OCI-LY7 (cell line): ENCODE measurements at regions not wholly inside any gene's neighbourhood (a gene's known extent, or its start where the extent isn't known, plus 50 kb on each side); places are given as distances from the start of the nearest gene placed in this dataset.
"Not testable (repeated sequence)": the region's sequence is repeated elsewhere in the genome, so short reads cannot be mapped to it uniquely, and the experiment has no call there.

Experiments used
- CTCF ChIP-seq: fragments of 200-600 bp; sonication (generic); conservative IDR thresholded peaks from 2 replicates; pipeline ENCODE4 v1.5.1; 2014; ENCODE audit warnings: mild to moderate bottlenecking, antibody characterized with exemption, low read length, moderate library complexity, mixed read lengths
- EZH2phosphoT487 ChIP-seq: fragments of 200-600 bp; sonication (generic); IDR thresholded peaks from 2 replicates; pipeline ENCODE4 v1.6.1; 2018; ENCODE audit warnings: low read depth, borderline replicate concordance, mild to moderate bottlenecking, mixed run types, antibody characterized with exemption, low read length, moderate library complexity, mixed read lengths

DNA sequence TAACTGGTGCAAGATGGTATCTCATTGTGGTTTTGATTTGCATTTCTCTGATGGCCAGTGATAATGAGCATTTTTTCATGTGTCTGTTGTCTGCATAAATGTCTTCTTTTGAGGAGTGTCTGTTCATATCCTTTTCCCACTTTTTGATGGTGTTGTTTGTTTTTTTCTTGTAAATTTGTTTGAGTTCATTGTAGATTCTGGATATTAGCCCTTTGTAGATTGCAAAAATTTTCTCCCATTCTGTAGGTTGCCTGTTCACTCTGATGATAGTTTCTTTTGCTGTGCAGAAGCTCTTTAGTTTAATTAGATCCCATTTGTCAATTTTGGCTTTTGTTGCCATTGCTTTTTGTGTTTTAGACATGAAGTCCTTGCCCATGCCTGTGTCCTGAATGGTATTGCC lies 256.9 kb downstream of the FOXG1 start:
- not testable (repeated sequence) for TF ChIP-seq EZH2phosphoT487, CTCF
